SK-N-SH (cell line): ENCODE measurements at regions not wholly inside any gene's neighbourhood (a gene's known extent, or its start where the extent isn't known, plus 50 kb on each side); places are given as distances from the start of the nearest gene placed in this dataset.

ENCODE experiments used
- CTCF ChIP-seq: fragments of 200-600 bp; sonication (generic); IDR thresholded peaks from 2 replicates; pipeline ENCODE4 v1.6.1; 2017; ENCODE audit warnings: antibody characterized with exemption, mild to moderate bottlenecking, moderate library complexity
- MEF2A ChIP-seq: IDR thresholded peaks from 2 replicates; pipeline ENCODE4 v1.4.0; 2012; ENCODE audit warnings: low read depth, borderline replicate concordance
- MXI1 ChIP-seq: IDR thresholded peaks from 2 replicates; pipeline ENCODE4 v1.6.1; 2012; ENCODE audit warnings: mild to moderate bottlenecking, low read depth, low read length, improper control_type of control experiment
- REST ChIP-seq: IDR thresholded peaks from 2 replicates; pipeline ENCODE4 v1.6.1; 2012; ENCODE audit warnings: mild to moderate bottlenecking, low read depth, low read length, moderate library complexity
- TAF1 ChIP-seq: IDR thresholded peaks from 2 replicates; pipeline ENCODE4 v1.6.1; 2012; ENCODE audit warnings: low read depth, mild to moderate bottlenecking, low read length, moderate library complexity, borderline replicate concordance
- TF ChIP-seq, protein P1 (sequence below): IDR thresholded peaks from 2 replicates; pipeline ENCODE4 v1.4.0; 2012; ENCODE audit warnings: low read depth

DNA sequence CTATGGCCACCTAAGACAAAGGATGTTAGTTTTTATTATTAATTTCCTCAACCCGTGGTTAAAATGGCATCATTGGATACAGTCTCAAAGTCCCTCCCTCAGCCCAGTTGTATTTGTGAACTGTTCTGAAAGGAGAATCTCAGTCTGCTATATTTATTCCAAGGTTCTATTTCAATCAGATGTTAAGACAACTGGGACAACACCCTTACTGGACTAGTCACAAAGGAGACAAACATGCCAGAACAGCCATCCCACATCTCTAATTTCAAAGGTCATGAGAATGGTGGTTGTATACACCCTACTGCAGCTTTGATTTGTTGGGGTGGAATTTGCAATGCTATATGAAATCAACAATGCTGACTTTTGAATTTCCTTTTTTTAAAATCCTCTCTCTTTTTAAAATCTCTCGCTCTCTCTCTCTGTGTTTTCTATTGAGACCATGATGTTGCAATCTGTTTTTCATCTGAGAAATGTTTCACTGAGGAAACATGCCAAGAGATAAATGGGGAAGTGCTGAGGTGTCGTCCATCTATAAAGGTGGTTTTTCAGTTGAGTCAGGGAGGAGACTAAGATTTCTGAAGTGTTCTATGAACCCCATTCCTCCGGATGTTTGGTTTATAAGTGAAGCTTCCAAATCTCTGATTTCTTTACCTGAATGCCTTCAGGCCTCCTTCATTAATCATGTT lies 201.5 kb upstream of the GATB start:
- no peak for TF ChIP-seq CTCF
- TF ChIP-seq MXI1, result no peak
- TF ChIP-seq REST, result no peak
- TF ChIP-seq, protein P1, sequence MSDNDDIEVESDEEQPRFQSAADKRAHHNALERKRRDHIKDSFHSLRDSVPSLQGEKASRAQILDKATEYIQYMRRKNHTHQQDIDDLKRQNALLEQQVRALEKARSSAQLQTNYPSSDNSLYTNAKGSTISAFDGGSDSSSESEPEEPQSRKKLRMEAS, result no peak
- TF ChIP-seq TAF1, result no peak
- TF ChIP-seq MEF2A, result no peak
